HCT116 (cell line): ENCODE measurements at regions not wholly inside any gene's neighbourhood (a gene's known extent, or its start where the extent isn't known, plus 50 kb on each side); places are given as distances from the start of the nearest gene placed in this dataset.

ENCODE experiments used
- ATAC-seq: fragments of 200-7000 bp; cut with Tn5 transposase; 2 replicates; pipeline ENCODE4 v1.9.1; 2020; ENCODE audit warnings: mild to moderate bottlenecking, moderate library complexity
- BruUV-seq: library from RNA; stranded (reverse); fragments of 400-500 nt; replicated peaks from 2 replicates; lab custom pipeline; 2021; lab: Mats Ljungman, UMichigan
- CTCF ChIA-PET: fragments of 300-600 bp; sonication (Branson Sonifier 250); formaldehyde crosslinking; loops from one replicate; lab custom pipeline; 2021; ENCODE audit warnings: antibody characterized with exemption; lab: Charles Lee
- POLR2A ChIA-PET: fragments of 300-600, 350-600 bp; sonication (Branson Sonifier 250); formaldehyde crosslinking; loops from one replicate; lab custom pipeline; 2021; ENCODE audit warnings: antibody characterized with exemption; lab: Charles Lee
- RAD21 ChIA-PET, 2 experiments: fragments of 300-600 bp; sonication (Branson Sonifier 250); formaldehyde crosslinking; loops; one replicate each; lab custom pipeline; 2023; ENCODE audit warnings: low total read pairs in 2 of 2; ENCODE audit not compliant: uncharacterized antibody in 2 of 2, unreplicated experiment in 2 of 2, low non-redundant PET in 1 of 2; lab: Charles Lee
- DNase-seq: peaks from one replicate; pipeline ENCODE4 v3.0.0-alpha.2; 2010; ENCODE audit warnings: low read depth, low spot score
- H2AFZ ChIP-seq: fragments of 200-600 bp; shearing (Covaris generic), sonication (generic); 2 replicates; pipeline ENCODE4 v1.6.1; 2017; ENCODE audit warnings: low read depth, mixed run types, mixed read lengths, antibody characterized with exemption, low read length; ENCODE audit not compliant: poor library complexity, severe bottlenecking
- H3K27ac ChIP-seq: 2 replicates; pipeline ENCODE4 v1.5.1; 2012; ENCODE audit warnings: low read depth, low read length
- H3K27me3 ChIP-seq: fragments of 200-600 bp; sonication (generic); 2 replicates; pipeline ENCODE4 v1.6.1; 2016; ENCODE audit warnings: mixed run types, low read length, mixed read lengths; ENCODE audit not compliant: insufficient read depth
- H3K36me3 ChIP-seq, 2 experiments: fragments of 200-500 bp in 1 of 2; fragments of 200-600 bp in 1 of 2; sonication (Bioruptor generic) in 1 of 2; sonication (generic) in 1 of 2; 2 replicates each; pipeline versions ENCODE4 v1.5.1 to v1.6.1; 2014 to 2016; ENCODE audit warnings: low read length in 2 of 2, inconsistent platforms in 1 of 2, mixed read lengths in 1 of 2, mixed run types in 1 of 2; ENCODE audit not compliant: insufficient read depth in 2 of 2, control insufficient read depth in 1 of 2
- H3K4me1 ChIP-seq, 2 experiments: fragments of 200-600 bp in 1 of 2; sonication (generic) in 1 of 2; 2 replicates each; pipeline versions ENCODE4 v1.5.1 to v1.6.1; 2012 to 2017; ENCODE audit warnings: low read length in 2 of 2, inconsistent platforms in 1 of 2, mild to moderate bottlenecking in 1 of 2, mixed read lengths in 1 of 2, mixed run types in 1 of 2, moderate library complexity in 1 of 2; ENCODE audit not compliant: insufficient read depth in 2 of 2, control insufficient read depth in 1 of 2
- H3K4me2 ChIP-seq: fragments of 200-600 bp; sonication (generic); 2 replicates; pipeline ENCODE4 v1.6.1; 2017; ENCODE audit warnings: mixed run types, low read length, mixed read lengths
- H3K4me3 ChIP-seq, 2 experiments: fragments of 200-600 bp in 1 of 2; sonication (generic) in 1 of 2; replicated peaks in 1 of 2; 2 replicates each; pipeline ENCODE4 v1.5.1; 2011 to 2016; ENCODE audit warnings: low read length in 2 of 2, control low read depth in 1 of 2, low read depth in 1 of 2, mild to moderate bottlenecking in 1 of 2, mixed read lengths in 1 of 2, mixed run types in 1 of 2
- H3K79me2 ChIP-seq: fragments of 200-600 bp; sonication (generic); 2 replicates; pipeline ENCODE4 v1.6.1; 2017; ENCODE audit warnings: mild to moderate bottlenecking, mixed run types, low read length, moderate library complexity, mixed read lengths; ENCODE audit not compliant: insufficient read depth
- H3K9ac ChIP-seq: fragments of 200-600 bp; sonication (generic); 2 replicates; pipeline ENCODE4 v1.6.1; 2016; ENCODE audit warnings: low read length, mixed read lengths
- H3K9me2 ChIP-seq: fragments of 200-600 bp; sonication (generic), shearing (Covaris generic); 2 replicates; pipeline ENCODE4 v1.6.1; 2017; ENCODE audit warnings: mixed run types, mild to moderate bottlenecking, moderate library complexity; ENCODE audit not compliant: insufficient read depth
- H3K9me3 ChIP-seq, 2 experiments: fragments of 200-500 bp in 1 of 2; fragments of 200-600 bp in 1 of 2; sonication (Bioruptor generic) in 1 of 2; sonication (generic) in 1 of 2; 2 replicates each; pipeline ENCODE4 v1.6.1; 2014 to 2017; ENCODE audit warnings: low read length in 2 of 2, mixed read lengths in 2 of 2, inconsistent platforms in 1 of 2, low read depth in 1 of 2, mild to moderate bottlenecking in 1 of 2, mixed run types in 1 of 2, moderate library complexity in 1 of 2; ENCODE audit not compliant: control insufficient read depth in 1 of 2, insufficient read depth in 1 of 2
- H4K20me1 ChIP-seq: fragments of 200-600 bp; sonication (generic), shearing (Covaris generic); 2 replicates; pipeline ENCODE4 v1.6.1; 2017; ENCODE audit warnings: mixed run types, mild to moderate bottlenecking, moderate library complexity; ENCODE audit not compliant: insufficient read depth
- CBX3 ChIP-seq: IDR thresholded peaks from 2 replicates; pipeline ENCODE4 v1.6.1; 2012; ENCODE audit warnings: low read depth
- ELF1 ChIP-seq: IDR thresholded peaks from 2 replicates; pipeline ENCODE4 v1.6.1; 2012; ENCODE audit warnings: low read depth, borderline replicate concordance
- EZH2phosphoT487 ChIP-seq: fragments of 200-600 bp; IDR thresholded peaks from 2 replicates; pipeline ENCODE4 v1.6.1; 2018; ENCODE audit warnings: antibody characterized with exemption, borderline replicate concordance
- FOSL1 ChIP-seq: IDR thresholded peaks from 2 replicates; pipeline ENCODE4 v1.6.1; 2012; ENCODE audit warnings: low read depth
- POLR2A ChIP-seq: IDR thresholded peaks from 2 replicates; pipeline ENCODE4 v1.7.0; 2011; ENCODE audit warnings: borderline replicate concordance; ENCODE audit not compliant: insufficient read depth, insufficient read length; ENCODE audit errors: extremely low read depth
- POLR2AphosphoS5 ChIP-seq: IDR thresholded peaks from 2 replicates; pipeline ENCODE4 v1.6.1; 2011; ENCODE audit warnings: mild to moderate bottlenecking, low read depth, low read length, moderate library complexity
- RAD21 ChIP-seq: IDR thresholded peaks from 2 replicates; pipeline ENCODE4 v1.6.1; 2012; ENCODE audit warnings: low read depth, mild to moderate bottlenecking
- REST ChIP-seq: IDR thresholded peaks from 2 replicates; pipeline ENCODE4 v1.6.1; 2012; ENCODE audit warnings: low read depth
- SP1 ChIP-seq: IDR thresholded peaks from 2 replicates; pipeline ENCODE4 v1.6.1; 2012; ENCODE audit warnings: low read depth
- ZFX ChIP-seq: fragments of 450-650 bp; IDR thresholded peaks from 2 replicates; pipeline ENCODE4 v1.6.1; 2017
- ZNF274 ChIP-seq: fragments of 200-500 bp; sonication (Bioruptor generic); IDR thresholded peaks from 2 replicates; pipeline ENCODE4 v1.6.1; 2014; ENCODE audit warnings: mild to moderate bottlenecking, low read depth, low read length, inconsistent platforms
- intact Hi-C: fragments of 100-400 bp; cut with micrococcal nuclease; formaldehyde crosslinking; loops from 2 replicates; pipeline ENCODE4 v1.10.0; 2022

GRCh38 chr6:17036065-17036393, 65.8 kb upstream of the STMND1 start:
- H3K4me2 ChIP-seq = no peak overlapping the region
- no peak overlapping the region for H2AFZ ChIP-seq
- ATAC-seq (no peak), DNase-seq (no peak)
- no peaks in the 10 kb centered on the region for H4K20me1 ChIP-seq
- H3K36me3 ChIP-seq = no peaks in the 10 kb centered on the region
- no peaks in the 10 kb centered on the region; the same call in 1 of the 2 replicates for H3K9me2 ChIP-seq
- no peak overlapping the region for H3K4me3 ChIP-seq
- TF ChIP-seq ELF1 (no peak), POLR2A (no peak), FOSL1 (no peak), RAD21 (no peak), POLR2AphosphoS5 (no peak), CBX3 (no peak), ZNF274 (no peak), REST (no peak), EZH2phosphoT487 (no peak), SP1 (no peak), ZFX (no peak)
- ChIA-PET POLR2A (no interaction called here), RAD21 (no interaction called here), CTCF (no interaction called here)
- H3K9ac ChIP-seq = no peak overlapping the region
- intact Hi-C loops = no loop called here
- BruUV-seq = no TSS peak
- H3K27ac ChIP-seq = no peak overlapping the region
- H3K79me2 ChIP-seq = no peaks in the 10 kb centered on the region
- no peaks in the 10 kb centered on the region for H3K9me3 ChIP-seq
- H3K27me3 ChIP-seq = peaks cover 4% of the 10 kb centered on the region; the same call in 1 of the 2 replicates
- H3K4me1 ChIP-seq = peaks cover 0 to 6% of the 10 kb centered on the region in 2 experiments; a peak in 1 of 4 replicates
